ENCODE measurements at regions not wholly inside any gene's neighbourhood (a gene's known extent, or its start where the extent isn't known, plus 50 kb on each side); places are given as distances from the start of the nearest gene placed in this dataset.

- no peaks in the 10 kb centered on the region for H3K27me3 Mint-ChIP-seq (ENCODE audit: insufficient read depth, low read depth, poor library complexity)
Observed at GRCh38 chr7:84611391-84611790, 416.8 kb upstream of the SEMA3A start.

More at GRCh38 chr7:84611391-84611790, 416.8 kb upstream of the SEMA3A start:
- H3K4me1 Mint-ChIP-seq: no peaks in the 10 kb centered on the region
- no peaks in the 10 kb centered on the region for H3K9me3 Mint-ChIP-seq
- Histone ChIP-seq H3K27me3 (ENCODE audit: insufficient read depth) (no peaks in the 10 kb centered on the region), H3K4me1 (ENCODE audit: insufficient read depth) (no peaks in the 10 kb centered on the region), H4K20me1 (replicated peaks; ENCODE audit: insufficient read depth) (no peaks in the 10 kb centered on the region), H3K79me2 (replicated peaks; ENCODE audit: insufficient read depth) (no peaks in the 10 kb centered on the region), H3K36me3 (ENCODE audit: insufficient read depth) (no peaks in the 10 kb centered on the region), H2AFZ (no peak overlapping the region), H3K4me3 (no peak overlapping the region), H3K9me2 (ENCODE audit: insufficient read depth) (no peaks in the 10 kb centered on the region), H3K4me2 (no peak overlapping the region), H3K27ac (ENCODE audit: low read depth) (no peak overlapping the region), H3F3A (replicated peaks; ENCODE audit: low read depth) (no peaks in the 10 kb centered on the region)
- H3K4me3 Mint-ChIP-seq: no peak overlapping the region
- TF ChIP-seq, protein P1, sequence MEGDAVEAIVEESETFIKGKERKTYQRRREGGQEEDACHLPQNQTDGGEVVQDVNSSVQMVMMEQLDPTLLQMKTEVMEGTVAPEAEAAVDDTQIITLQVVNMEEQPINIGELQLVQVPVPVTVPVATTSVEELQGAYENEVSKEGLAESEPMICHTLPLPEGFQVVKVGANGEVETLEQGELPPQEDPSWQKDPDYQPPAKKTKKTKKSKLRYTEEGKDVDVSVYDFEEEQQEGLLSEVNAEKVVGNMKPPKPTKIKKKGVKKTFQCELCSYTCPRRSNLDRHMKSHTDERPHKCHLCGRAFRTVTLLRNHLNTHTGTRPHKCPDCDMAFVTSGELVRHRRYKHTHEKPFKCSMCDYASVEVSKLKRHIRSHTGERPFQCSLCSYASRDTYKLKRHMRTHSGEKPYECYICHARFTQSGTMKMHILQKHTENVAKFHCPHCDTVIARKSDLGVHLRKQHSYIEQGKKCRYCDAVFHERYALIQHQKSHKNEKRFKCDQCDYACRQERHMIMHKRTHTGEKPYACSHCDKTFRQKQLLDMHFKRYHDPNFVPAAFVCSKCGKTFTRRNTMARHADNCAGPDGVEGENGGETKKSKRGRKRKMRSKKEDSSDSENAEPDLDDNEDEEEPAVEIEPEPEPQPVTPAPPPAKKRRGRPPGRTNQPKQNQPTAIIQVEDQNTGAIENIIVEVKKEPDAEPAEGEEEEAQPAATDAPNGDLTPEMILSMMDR (conservative IDR thresholded peaks at IDR 0.05; ENCODE audit: low read depth in 2 of 2): no peak
- TF ChIP-seq, protein P2, sequence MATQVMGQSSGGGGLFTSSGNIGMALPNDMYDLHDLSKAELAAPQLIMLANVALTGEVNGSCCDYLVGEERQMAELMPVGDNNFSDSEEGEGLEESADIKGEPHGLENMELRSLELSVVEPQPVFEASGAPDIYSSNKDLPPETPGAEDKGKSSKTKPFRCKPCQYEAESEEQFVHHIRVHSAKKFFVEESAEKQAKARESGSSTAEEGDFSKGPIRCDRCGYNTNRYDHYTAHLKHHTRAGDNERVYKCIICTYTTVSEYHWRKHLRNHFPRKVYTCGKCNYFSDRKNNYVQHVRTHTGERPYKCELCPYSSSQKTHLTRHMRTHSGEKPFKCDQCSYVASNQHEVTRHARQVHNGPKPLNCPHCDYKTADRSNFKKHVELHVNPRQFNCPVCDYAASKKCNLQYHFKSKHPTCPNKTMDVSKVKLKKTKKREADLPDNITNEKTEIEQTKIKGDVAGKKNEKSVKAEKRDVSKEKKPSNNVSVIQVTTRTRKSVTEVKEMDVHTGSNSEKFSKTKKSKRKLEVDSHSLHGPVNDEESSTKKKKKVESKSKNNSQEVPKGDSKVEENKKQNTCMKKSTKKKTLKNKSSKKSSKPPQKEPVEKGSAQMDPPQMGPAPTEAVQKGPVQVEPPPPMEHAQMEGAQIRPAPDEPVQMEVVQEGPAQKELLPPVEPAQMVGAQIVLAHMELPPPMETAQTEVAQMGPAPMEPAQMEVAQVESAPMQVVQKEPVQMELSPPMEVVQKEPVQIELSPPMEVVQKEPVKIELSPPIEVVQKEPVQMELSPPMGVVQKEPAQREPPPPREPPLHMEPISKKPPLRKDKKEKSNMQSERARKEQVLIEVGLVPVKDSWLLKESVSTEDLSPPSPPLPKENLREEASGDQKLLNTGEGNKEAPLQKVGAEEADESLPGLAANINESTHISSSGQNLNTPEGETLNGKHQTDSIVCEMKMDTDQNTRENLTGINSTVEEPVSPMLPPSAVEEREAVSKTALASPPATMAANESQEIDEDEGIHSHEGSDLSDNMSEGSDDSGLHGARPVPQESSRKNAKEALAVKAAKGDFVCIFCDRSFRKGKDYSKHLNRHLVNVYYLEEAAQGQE (IDR thresholded peaks at IDR 0.05; ENCODE audit: unreplicated experiment): no peak
- no peak for TF ChIP-seq EZH2phosphoT487 (IDR thresholded peaks at IDR 0.05; ENCODE audit: unreplicated experiment)
- TF ChIP-seq NANOG (IDR thresholded peaks at IDR 0.05; ENCODE audit: borderline replicate concordance): no peak
- TF ChIP-seq ZNF114 (CRISPR knock-in tag; IDR thresholded peaks at IDR 0.05): no peak
- TF ChIP-seq ZNF331 (CRISPR knock-in tag; IDR thresholded peaks at IDR 0.05; ENCODE audit: low read depth): no peak
- TF ChIP-seq POLR2AphosphoS5 (IDR thresholded peaks at IDR 0.05; ENCODE audit: low read depth): no peak
- no peak for TF ChIP-seq CREB1 (CRISPR knock-in tag; IDR thresholded peaks at IDR 0.05; ENCODE audit: low read depth)
- TF ChIP-seq JUNB (IDR thresholded peaks at IDR 0.05; ENCODE audit: unreplicated experiment): no peak
- no peak for TF ChIP-seq EZH2 (IDR thresholded peaks at IDR 0.05; ENCODE audit: low read depth, unreplicated experiment)
- no peak for TF ChIP-seq STAT1 (IDR thresholded peaks at IDR 0.05; ENCODE audit: unreplicated experiment)
- TF ChIP-seq ETS1 (IDR thresholded peaks at IDR 0.05): no peak
- TF ChIP-seq, protein P3, sequence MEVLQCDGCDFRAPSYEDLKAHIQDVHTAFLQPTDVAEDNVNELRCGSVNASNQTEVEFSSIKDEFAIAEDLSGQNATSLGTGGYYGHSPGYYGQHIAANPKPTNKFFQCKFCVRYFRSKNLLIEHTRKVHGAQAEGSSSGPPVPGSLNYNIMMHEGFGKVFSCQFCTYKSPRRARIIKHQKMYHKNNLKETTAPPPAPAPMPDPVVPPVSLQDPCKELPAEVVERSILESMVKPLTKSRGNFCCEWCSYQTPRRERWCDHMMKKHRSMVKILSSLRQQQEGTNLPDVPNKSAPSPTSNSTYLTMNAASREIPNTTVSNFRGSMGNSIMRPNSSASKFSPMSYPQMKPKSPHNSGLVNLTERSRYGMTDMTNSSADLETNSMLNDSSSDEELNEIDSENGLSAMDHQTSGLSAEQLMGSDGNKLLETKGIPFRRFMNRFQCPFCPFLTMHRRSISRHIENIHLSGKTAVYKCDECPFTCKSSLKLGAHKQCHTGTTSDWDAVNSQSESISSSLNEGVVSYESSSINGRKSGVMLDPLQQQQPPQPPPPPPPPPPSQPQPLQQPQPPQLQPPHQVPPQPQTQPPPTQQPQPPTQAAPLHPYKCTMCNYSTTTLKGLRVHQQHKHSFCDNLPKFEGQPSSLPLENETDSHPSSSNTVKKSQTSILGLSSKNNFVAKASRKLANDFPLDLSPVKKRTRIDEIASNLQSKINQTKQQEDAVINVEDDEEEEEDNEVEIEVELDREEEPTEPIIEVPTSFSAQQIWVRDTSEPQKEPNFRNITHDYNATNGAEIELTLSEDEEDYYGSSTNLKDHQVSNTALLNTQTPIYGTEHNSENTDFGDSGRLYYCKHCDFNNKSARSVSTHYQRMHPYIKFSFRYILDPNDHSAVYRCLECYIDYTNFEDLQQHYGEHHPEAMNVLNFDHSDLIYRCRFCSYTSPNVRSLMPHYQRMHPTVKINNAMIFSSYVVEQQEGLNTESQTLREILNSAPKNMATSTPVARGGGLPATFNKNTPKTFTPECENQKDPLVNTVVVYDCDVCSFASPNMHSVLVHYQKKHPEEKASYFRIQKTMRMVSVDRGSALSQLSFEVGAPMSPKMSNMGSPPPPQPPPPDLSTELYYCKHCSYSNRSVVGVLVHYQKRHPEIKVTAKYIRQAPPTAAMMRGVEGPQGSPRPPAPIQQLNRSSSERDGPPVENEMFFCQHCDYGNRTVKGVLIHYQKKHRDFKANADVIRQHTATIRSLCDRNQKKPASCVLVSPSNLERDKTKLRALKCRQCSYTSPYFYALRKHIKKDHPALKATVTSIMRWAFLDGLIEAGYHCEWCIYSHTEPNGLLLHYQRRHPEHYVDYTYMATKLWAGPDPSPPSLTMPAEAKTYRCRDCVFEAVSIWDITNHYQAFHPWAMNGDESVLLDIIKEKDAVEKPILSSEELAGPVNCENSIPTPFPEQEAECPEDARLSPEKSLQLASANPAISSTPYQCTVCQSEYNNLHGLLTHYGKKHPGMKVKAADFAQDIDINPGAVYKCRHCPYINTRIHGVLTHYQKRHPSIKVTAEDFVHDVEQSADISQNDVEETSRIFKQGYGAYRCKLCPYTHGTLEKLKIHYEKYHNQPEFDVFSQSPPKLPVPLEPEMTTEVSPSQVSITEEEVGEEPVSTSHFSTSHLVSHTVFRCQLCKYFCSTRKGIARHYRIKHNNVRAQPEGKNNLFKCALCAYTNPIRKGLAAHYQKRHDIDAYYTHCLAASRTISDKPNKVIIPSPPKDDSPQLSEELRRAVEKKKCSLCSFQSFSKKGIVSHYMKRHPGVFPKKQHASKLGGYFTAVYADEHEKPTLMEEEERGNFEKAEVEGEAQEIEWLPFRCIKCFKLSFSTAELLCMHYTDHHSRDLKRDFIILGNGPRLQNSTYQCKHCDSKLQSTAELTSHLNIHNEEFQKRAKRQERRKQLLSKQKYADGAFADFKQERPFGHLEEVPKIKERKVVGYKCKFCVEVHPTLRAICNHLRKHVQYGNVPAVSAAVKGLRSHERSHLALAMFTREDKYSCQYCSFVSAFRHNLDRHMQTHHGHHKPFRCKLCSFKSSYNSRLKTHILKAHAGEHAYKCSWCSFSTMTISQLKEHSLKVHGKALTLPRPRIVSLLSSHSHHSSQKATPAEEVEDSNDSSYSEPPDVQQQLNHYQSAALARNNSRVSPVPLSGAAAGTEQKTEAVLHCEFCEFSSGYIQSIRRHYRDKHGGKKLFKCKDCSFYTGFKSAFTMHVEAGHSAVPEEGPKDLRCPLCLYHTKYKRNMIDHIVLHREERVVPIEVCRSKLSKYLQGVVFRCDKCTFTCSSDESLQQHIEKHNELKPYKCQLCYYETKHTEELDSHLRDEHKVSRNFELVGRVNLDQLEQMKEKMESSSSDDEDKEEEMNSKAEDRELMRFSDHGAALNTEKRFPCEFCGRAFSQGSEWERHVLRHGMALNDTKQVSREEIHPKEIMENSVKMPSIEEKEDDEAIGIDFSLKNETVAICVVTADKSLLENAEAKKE (CRISPR knock-in tag; IDR thresholded peaks at IDR 0.05): no peak
- no peak for ATAC-seq
- H3K27ac Mint-ChIP-seq: no peak overlapping the region
- no peak for DNase-seq (ENCODE audit: low spot score)
- no peaks in the 10 kb centered on the region for H3K36me3 Mint-ChIP-seq (ENCODE audit: low read depth)

All from GM23338 (cell line).